NCI-H1048 (cell line): ENCODE measurements at regions not wholly inside any gene's neighbourhood (a gene's known extent, or its start where the extent isn't known, plus 50 kb on each side); places are given as distances from the start of the nearest gene placed in this dataset.

Experiments
- DNase-seq: peaks from one replicate; lab custom pipeline; 2025; lab: John Stamatoyannopoulos, UW

DNA sequence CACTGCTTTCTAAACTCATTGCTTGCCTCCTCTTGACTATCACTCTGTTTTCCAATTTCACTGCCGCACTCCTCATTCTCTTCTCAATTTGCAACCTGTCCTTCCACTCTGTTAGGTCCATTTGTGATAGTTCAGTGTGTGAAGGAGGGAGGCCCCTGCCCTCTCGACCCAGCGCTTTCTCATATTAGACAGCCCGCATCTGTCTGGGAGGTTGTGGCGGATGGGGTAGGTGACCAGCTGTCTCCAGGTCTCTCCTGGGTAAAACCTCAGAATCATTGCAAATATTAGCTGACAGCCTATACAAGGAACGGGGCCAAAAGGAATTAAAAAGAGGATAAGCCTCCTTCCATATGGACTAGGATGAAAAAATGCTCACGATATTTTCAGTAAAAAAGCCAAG lies 358.3 kb downstream of the SHQ1 start:
- no peak for DNase-seq

DNA sequence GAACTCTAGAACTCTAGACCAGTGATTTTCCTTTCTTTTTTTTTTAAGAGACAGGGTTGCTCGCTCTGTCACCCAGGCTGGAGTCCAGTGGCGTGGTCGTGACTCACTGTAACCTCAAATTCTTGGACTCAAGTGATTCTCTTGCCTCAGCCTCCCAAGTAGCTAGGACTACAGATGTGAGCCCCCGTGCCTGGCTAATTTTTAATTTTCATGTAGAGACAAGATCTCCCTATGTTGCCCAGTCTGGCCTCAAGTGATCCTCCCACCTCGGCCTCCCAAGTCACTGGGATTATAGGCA lies 359.6 kb downstream of the SHQ1 start:
- DNase-seq, result no peak

DNA sequence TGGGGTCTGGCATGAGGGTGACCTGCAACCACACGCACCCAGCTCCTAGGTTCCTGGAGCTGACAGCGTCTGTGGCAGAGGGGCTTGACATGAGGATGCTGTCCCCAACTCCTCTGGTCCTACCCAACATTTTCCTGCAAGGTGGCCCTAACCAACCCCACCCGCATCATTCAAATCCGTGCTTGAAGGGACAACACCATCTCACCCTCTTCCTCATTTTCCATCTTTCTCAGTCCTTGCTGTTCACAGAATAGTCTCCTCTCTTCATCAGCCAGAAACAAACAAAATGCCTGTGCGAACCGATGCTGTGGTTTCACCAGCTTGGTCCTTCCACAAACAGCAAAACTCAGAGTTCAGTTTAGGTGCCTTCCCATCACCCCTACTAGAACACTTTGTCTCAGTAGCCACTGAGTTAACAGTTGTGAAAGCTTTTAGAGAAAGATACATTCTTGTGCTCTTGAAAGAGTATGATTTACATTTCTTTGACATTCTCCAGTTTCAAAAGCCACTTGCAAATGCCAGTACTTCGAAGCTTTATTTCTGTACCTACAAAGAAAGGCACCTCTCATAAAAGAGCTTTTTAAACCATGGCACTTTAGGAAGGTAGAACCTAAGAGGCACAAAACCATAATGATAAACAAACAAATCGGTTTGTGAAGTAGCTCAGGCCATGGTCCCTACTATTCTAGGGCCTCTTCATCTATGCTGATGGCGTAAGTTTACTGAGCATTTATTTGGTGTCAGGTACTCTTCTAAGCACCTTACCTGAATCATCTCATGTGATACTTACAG lies 360.1 kb downstream of the SHQ1 start:
- DNase-seq, result no peak

DNA sequence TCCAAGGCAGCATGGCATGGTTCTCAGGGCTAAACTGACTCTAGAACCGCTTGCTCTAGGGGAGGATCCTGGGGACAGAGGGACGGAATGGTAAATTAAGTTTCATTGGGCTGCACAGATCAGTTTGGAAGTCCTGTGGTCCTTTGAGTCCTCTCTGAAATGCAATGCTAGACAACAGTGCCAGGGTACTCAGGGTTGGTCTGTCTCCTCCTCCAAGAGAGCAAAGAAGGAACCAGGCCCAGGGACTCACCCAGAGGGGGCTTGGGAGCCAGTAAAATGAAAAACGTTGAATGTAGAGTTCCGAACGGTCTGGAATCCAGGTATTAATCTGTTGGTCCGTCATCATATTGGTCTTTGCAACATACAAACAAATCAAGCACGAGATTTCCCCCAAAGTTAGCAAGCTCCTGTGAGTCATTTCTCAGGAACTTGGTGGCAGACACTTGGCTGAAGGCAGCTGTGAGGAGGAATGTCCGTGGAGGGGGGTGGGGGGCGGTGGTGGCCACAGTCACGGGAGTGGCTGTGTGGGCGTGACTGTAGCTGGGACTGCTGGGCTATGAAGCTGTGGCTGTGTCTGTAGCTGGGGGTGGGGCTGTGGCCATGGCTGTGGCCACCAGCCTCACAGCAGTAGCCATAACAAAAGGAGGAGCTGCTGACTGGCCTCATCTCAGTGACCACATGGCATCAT lies 361.0 kb downstream of the SHQ1 start:
- no peak for DNase-seq

DNA sequence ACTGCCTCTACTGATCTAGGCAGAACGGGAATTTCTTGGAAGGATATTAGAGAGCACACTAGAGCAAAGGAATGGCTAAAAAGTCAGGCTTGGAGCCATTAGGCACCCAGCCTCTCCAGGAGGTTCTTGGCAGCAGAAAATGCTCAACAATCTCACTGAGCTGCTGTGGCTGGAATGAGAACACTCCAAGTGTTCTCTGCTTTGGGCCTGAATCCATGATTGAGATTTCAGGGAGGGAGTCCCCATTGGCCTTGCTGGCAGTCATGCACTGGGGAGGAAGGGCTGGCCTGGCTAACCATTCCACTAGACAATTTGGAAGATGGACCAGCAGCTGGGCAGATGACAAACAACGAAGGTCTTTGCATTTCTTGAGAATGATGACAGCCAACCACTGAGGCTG lies 362.6 kb downstream of the SHQ1 start:
- no peak for DNase-seq

DNA sequence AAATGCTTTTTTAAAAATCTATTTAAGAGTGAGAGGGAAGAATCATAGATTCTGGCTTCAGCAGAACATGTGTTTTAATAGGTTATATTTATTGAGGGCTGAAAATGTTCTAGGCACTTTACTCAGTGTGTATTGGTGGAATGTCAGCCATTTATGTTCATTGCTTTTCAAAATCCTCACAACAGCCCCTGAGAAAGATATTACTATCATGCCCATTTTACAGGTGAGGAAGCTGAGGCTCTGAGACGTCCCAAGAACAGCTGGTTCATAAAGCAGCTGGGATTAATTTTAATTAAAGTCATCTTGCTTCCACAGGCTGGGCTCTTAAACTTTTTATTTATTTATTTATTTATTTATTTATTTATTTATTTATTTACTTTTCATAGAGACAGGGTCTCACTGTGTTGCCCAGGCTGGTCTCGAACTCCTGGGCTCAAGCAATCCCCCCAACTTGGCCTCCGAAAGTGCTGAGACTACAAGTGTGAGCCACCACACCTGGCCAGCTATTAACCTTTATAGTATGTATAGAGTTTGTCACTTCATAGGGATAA lies 364.6 kb downstream of the SHQ1 start:
- no peak for DNase-seq

DNA sequence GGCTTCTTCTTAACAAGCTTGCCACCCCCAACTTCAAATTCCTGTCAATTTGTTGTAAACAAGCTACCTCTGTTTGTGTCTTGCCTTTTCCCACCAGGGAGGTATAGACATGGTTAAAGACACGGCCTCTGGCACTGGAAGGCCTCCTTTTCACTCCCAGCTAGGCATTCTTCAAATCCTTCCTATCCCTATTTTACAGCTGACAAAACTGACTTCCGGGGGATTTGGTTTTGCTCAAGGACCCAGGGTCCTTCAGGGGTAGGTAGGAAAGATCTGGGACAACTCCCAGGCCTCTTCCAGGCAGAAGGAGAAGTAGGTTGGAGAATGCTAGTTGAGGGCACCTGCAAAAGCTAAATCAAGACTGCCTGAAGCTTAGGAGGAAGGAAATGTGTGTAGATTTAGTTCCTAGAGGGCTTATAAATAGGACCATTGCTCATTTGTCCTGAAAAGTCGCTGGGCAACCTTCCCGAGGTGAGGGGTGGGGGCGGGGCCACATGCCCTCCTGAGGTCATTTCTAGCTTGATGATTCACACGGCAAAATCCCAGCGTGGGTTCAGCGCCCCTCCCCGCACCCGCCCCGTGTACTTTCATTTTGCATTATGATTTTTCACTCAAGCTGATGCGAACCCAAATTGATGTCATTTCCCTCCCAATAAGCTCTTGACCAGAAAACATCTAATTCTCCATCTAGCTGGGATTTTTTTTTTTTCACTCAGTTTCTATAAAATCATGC lies 365.5 kb downstream of the SHQ1 start:
- no peak for DNase-seq

DNA sequence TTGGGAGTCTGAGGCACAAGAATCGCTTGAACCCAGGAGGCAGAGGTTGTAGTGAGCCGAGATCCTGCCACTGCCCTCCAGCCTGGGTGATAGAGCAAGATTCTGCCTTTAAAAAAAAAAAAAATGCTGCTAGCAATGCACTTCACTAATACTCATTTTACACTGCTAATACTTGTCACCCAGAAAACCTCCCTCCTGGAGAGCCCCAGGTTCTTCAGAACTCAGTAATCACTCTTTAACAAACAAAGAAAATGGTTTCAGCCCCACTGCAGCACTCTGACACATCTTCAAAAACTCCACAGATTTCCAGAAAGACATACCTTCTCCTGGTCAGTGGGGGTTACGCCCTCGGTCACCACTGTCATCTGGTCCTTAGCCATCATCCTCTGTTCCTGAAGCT lies 366.7 kb downstream of the SHQ1 start:
- no peak for DNase-seq

DNA sequence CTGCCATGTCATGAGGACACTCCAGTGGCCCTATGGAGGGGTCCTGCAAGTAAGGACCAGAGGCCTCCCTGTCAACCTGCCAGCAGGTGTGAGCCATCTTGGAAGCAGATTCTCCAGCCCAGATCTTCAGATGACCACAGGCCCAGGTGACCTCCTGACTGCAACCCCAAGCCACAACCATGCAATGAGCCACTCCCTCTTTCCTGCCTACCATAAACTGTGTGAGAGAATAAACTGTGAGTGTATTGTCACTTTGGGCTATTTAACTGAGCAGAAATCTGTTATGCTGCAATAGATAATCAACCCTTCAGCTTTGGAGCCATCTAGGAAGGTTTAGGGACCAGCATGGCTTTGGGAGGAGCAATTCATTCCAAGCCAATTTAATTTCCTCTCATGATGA lies 367.9 kb downstream of the SHQ1 start:
- no peak for DNase-seq

DNA sequence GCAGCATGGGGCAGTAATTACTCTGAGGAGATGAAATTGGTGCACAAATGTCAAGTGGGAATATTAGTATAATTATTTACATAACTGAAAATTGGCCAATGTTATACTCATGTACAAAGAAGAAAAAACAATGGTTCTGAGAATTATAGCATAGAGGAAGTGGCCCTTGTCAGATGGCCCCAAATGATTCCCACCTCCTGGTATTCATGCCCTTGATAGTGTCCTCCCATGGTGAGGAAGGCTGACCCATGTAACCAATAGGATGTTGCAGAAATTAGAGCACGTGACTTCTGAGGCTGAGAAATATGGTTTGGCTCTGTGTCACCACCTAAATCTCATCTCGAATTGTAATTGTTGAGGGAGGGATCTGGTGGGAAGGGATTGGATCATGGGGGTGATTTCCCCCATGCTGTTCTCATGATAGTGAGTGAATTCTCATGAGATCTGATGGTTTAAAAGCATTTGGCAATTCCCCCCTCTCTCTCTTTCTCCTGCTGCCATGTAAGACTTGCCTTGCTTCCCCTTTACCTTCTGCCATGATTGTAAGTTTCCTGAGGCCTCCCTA lies 368.5 kb downstream of the SHQ1 start:
- no peak for DNase-seq

DNA sequence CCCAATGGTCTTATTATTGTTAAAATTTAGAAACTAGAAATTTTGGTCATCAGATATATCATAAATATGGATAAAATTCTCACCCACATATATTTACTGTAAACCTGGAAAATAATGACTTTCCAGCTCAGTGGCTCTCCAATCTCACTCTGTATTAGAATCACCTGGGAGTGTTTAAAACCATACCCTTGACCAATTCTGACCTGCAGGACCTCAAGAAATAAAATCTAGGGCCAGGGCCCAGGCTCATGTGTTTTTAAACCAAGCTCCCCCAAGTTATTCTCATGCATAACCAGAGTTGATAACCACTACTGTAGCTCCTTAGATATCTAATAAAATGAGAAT lies 372.1 kb downstream of the SHQ1 start:
- DNase-seq, result no peak

DNA sequence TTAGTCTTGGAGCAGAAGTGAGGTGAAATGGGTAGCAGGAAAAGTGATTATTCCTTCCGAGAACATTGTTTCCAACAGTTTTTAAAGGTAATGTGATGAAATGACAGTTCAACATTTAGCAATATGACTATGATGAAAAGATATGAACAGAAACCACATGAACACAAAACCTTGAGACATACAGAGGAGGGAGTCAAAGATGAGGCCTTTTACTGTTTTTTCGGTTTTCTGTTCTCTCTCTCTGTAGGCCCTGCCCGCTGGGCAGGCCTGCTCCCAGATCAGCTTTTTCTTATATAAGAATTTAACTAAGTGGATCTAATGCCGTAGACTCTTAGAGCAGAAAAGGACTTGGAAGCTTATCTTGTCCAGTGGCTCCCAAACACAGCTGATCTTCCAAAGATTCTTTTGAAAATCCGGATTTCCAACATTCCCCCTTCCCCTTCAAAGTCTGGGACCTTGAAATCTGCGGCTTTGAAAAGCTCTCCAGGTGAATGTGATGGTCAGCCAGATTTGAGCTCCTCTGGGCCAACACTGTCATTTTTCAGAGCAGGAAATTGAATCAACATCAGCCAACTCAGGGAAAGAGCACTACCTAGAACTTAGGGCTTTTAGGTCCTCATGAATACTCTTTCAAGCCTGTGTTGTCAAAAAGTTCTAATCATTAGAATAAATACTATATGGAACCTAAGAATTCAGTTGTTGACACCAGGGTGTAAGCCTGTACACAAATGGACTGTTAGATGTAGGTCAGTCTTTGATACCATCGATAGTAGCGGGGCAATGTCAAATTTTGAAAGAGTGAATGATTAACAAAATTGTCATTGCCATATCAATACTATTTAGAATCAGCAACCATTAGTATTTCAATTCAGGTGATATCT lies 372.7 kb downstream of the SHQ1 start:
- no peak for DNase-seq

DNA sequence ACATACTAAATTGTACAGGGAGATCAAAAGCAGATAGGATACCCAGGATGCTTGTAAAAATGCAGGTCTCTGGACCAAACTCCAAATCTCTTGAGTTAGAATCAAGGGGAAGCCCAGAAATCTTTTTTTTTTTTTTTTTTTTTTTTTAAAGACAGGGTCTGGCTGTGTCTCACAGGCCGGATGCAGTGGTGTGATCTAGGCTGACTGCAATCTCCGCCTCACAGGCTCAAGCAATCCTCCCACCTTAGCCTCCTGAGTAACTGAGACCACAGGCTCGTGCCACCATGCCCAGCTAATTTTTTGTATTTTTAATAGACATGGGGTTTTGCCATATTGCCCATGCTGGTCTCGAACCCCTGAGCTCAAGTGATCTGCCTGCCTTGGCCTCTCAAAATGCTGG lies 373.5 kb downstream of the SHQ1 start:
- DNase-seq, result no peak

DNA sequence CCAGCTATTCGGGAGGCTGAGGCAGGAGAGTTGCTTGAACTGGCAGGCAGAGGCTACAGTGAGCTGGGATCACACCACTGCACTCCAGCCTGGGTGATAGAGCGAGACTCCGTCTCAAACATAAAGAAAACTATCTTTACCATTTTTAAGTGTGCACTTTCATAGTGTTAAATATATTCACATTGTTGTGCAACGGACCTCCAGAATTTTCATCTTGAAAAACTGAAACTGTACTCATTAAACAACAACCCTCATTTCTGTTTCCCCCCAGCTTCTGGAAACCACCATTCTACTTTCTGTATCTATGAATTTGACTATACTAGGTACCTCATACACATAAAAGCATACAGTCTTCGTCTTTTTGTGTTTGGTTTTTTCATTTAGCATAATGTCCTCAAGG lies 375.1 kb downstream of the SHQ1 start:
- no peak for DNase-seq

DNA sequence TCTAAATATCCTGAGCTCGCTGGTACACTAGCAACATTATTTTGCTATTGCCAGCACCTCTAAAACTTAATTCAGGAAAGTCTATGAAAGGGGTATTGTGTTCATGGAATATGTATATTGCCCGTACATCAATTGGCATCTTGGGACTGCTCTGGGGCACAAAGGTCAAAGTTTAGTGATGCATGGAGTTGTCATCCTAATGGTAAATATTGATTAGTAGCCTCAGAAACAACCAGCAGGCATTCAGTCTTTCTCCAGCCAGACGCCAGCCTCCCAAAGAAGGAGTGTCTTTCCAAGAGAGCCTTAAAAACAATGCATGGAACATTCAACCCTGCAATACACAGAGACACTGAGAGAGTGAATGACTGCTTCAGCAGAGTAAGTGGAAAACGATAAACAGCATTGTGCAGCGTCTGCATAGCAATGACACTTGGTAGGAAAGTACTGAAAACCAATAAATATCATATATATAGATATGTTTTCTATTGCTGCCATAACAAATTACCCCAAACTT lies 377.3 kb downstream of the SHQ1 start:
- no peak for DNase-seq

DNA sequence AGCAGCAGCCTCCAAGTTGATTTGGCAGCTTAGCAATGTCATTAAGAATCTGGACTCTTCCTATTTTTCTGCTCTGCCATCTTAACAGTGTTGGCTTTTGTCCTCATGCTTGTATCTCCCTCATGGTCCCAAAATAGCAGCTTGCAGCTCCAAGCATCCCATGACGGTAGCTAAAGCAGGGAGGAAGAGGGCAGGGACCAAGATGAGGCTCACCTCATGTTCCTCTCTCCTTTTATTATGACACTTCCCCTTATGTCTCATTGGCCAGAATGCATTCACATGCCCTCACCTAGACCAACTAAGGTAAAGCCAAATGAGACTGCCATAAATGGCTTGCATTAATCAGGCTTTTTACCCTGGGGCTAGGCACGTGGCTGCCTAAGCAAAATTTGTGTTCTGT lies 382.4 kb downstream of the SHQ1 start:
- DNase-seq, result no peak

DNA sequence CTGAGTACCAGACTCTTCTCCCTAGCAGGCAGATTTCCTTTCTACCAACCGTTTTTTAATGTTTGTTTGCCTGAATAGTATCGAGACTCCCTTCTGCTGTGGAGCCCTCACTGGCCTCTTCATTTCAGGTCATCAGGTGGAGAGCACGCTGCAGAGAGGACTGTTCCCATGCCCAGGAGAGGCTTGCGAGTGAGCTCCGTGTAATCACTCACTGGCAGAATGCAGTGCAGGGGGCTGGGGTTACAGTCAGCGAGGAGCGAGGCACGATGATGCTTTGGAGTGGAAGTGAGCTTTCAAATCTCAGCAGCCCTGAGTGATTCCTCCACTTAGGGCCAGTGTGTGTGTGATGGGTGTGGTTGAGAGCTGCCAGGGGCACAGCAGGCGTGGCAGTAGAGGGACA lies 385.2 kb downstream of the SHQ1 start:
- no peak for DNase-seq

DNA sequence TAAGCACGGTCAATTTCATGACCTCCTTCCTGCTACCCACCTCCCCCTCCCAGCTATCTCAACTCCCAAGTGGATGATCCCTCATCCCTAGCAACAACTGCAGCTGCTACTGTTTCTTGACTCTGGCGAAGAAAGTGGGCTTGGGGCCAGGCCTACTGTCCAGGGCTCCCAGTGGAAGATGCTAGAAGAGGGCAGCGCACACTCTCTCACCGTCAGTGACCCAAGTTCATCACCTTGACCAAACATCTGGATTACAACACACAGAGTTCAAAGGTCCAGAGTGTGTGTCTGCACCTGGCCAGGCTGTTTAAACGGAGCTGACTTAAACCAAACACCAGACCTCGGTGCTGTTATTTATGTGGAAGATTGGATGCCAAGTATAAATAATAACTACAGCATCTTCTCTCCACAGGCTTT lies 385.6 kb downstream of the SHQ1 start:
- DNase-seq, result no peak

DNA sequence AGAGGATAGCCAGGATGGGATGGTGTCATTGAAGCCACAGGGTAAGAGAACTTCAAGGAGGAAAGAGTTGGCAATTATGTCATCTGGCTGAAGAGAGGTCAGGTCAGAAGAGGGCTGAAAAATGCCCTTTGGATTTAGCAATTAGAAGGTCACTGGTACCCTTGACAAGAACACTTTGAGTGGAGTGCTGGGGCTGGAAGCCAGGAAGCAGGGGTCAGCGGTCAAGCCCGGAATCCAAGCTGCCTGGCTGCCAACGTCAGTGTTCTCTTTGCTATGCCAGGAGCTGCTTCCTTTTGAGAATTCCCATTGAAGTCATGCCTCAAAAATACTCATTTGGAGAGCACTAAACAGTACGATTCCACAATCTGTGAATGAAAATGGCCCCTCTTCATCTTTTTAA lies 386.5 kb downstream of the SHQ1 start:
- DNase-seq, result no peak

DNA sequence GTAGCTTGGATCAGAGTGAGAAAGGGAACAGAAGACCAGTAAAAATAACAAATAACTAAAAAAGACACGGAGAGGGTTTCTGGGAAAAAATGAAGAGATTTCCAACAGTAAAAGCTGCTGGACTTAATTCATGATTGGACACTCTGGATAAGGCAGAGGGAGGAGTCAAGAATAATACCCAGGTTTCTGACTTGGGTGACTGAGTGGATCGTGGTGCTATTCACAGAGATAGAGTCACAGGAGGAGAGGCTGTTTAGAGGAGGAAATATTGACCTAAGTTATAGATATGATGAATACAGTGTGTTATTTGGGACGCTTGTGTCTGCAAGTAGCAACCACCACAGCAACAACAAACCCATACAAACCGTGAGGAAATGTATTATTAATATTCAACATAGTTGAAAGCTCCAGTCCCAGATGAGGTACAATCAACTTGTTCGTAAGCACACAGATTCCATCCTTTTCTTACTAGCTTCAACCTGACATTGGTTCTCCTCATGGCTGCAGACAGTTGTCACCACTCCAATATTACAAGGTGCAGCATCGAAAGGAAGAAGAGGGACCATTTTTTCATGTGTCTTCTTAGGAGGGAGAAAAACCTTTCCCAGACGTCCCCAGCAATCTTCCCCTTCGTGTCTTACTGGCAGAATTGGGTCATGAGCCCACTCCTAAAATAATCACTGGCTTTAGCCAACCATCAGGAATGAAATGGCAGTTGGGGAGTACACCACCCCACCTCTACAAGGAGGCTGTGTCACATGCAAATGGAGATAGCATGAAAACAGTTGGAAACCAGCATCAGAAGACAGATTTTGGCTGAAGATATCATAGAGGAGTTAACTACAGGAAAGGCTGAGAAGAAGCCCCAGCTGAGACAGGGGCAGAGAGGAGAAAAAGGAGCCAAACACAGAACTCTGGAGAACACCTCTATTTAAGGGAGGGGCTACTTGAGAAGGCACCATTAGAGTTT lies 387.8 kb downstream of the SHQ1 start:
- DNase-seq, result no peak
